ENCODE measurements at regions not wholly inside any gene's neighbourhood (a gene's known extent, or its start where the extent isn't known, plus 50 kb on each side); places are given as distances from the start of the nearest gene placed in this dataset.

DNA sequence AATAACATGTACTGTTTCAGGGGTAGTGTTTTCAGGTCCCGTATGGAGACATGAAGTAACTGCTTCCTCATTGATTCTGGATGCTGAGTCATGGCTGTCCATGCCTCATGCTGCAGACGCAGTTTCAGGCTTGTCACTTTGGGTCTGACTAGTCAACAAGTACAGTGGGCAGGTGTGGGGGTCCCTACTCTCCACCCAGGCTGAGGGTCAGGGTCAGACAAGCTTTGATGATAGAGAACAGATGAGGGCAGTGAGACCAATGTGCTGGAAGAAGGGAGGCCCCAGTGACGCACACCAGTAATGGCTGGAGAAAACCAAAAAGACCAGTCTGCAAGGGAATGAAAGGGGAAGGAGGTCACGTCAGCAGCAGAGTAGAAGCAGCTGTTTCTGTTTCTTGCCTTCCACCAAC is 80.0 kb upstream of the NFIL3 start:
- no peak overlapping the region for H4K8ac ChIP-seq (ENCODE audit: extremely low read depth, insufficient read depth, low read length)
- no peak overlapping the region for H3K4me2 ChIP-seq (ENCODE audit: insufficient read depth in 1 of 2, low read depth in 2 of 2, low read length in 2 of 2)
- no peak overlapping the region for H3K23ac ChIP-seq (ENCODE audit: insufficient read length)
- peak overlapping the region; percentile 9 for H2AFZ ChIP-seq (ENCODE audit: low read length)
- TF ChIP-seq KDM5A (IDR thresholded peaks at IDR 0.05; ENCODE audit: low read length) (no peak), CREB1 (IDR thresholded peaks at IDR 0.05) (no peak), TBP (IDR thresholded peaks at IDR 0.05; ENCODE audit: low read depth, low read length) (no peak), EZH2 (IDR thresholded peaks at IDR 0.05; ENCODE audit: low read depth, low read length, severe bottlenecking) (no peak), SP1 (IDR thresholded peaks at IDR 0.05; ENCODE audit: low read depth, low read length) (no peak), CBX5 (IDR thresholded peaks at IDR 0.05; ENCODE audit: low read depth, low read length) (no peak), BACH1 (IDR thresholded peaks at IDR 0.05; ENCODE audit: low read length) (peak; percentile 76; the same call in 1 of the 2 replicates), JUND (IDR thresholded peaks at IDR 0.05; ENCODE audit: low read length) (no peak)
- H2BK5ac ChIP-seq (ENCODE audit: low read depth, low read length), result no peak overlapping the region
- H2BK120ac ChIP-seq (replicated peaks; ENCODE audit: low read depth, low read length), result no peak overlapping the region
- H2BK12ac ChIP-seq (ENCODE audit: low read depth, low read length), result no peak overlapping the region
- H3K27me3 ChIP-seq (replicated peaks in 1 of 4; ENCODE audit: control insufficient read depth in 3 of 4, extremely low read depth in 1 of 4, insufficient read depth in 3 of 4, low read length in 3 of 4), result no peaks in the 10 kb centered on the region
- H3K4me1 ChIP-seq (replicated peaks in 1 of 4; ENCODE audit: control insufficient read depth in 3 of 4, insufficient read depth in 4 of 4, low read length in 3 of 4), result no peaks in the 10 kb centered on the region
- DNase-seq (ENCODE audit: low read depth in 1 of 2, low spot score in 2 of 2) (no peak), FAIRE-seq (no peak)
- CTCF ChIA-PET (ENCODE audit: partially characterized antibody), result interaction anchor here (1.2 kb wide), 1 partner anchor 86 kb away, joined by 3 read pairs; no protein-coding TSS in a partner anchor
- WGBS, 2 experiments (ENCODE audit: extremely low coverage in 1 of 2, insufficient coverage in 1 of 2, insufficient read length in 1 of 2, insufficient replicate concordance in 2 of 2, low coverage in 1 of 2, low lambda C conversion rate in 2 of 2, missing lambda C conversion rate in 1 of 2), result 87% methylated on average over 4 of the region's 4 CpGs; no CpG with 5 or more reads in 1 of the 2 experiments
- H3K4me3 ChIP-seq (ENCODE audit: extremely low read depth in 1 of 4, insufficient read depth in 2 of 4, low read depth in 3 of 4, low read length in 4 of 4), result no peak overlapping the region
- H3K79me1 ChIP-seq (ENCODE audit: low read depth, low read length), result no peaks in the 10 kb centered on the region
- no peak overlapping the region for H2BK15ac ChIP-seq (ENCODE audit: low read length)
- no peaks in the 10 kb centered on the region for H3K36me3 ChIP-seq (ENCODE audit: control insufficient read depth in 2 of 4, insufficient read depth in 4 of 4, low read length in 3 of 4)
- no peak overlapping the region for H3K9ac ChIP-seq (replicated peaks in 1 of 4; ENCODE audit: extremely low read depth in 1 of 4, low read depth in 3 of 4, low read length in 3 of 4)
- no peak overlapping the region for H2AK5ac ChIP-seq (ENCODE audit: low read depth, low read length)
- H3K56ac ChIP-seq (replicated peaks; ENCODE audit: insufficient read length, low read depth, low read length), result no peak overlapping the region
- no peak overlapping the region for H3K27ac ChIP-seq (ENCODE audit: low read depth, low read length)
- no peak overlapping the region for H4K91ac ChIP-seq (replicated peaks; ENCODE audit: insufficient read length, low read length)
- H3K14ac ChIP-seq (ENCODE audit: insufficient read length), result no peak overlapping the region
- H4K20me1 ChIP-seq (replicated peaks in 1 of 2; ENCODE audit: control insufficient read depth in 1 of 2, insufficient read depth in 2 of 2, low read length in 2 of 2), result no peaks in the 10 kb centered on the region
- POLR2A ChIA-PET (ENCODE audit: partially characterized antibody), result interaction anchor here (1.0 kb wide), 1 partner anchor 9 kb away, joined by 4 read pairs; no protein-coding TSS in a partner anchor
- no peak overlapping the region for H4K5ac ChIP-seq (ENCODE audit: insufficient read length, low read depth, low read length)
- H3K18ac ChIP-seq (ENCODE audit: extremely low read depth, low read length), result no peak overlapping the region
- no peak overlapping the region for H3K4ac ChIP-seq (replicated peaks; ENCODE audit: insufficient read length, low read depth, low read length)
- no peak overlapping the region for H2BK20ac ChIP-seq (ENCODE audit: low read length)
- no peaks in the 10 kb centered on the region for H3K79me2 ChIP-seq (ENCODE audit: control insufficient read depth in 1 of 2, insufficient read depth in 2 of 2, low read length in 2 of 2)
- H3K9me3 ChIP-seq (ENCODE audit: insufficient read depth in 2 of 2, low read depth in 1 of 2, low read length in 1 of 2), result no peaks in the 10 kb centered on the region
- no peaks in the 10 kb centered on the region for H3K23me2 ChIP-seq (ENCODE audit: low read depth, low read length)

All from H1 (cell line).